ENCODE measurements at regions not wholly inside any gene's neighbourhood (a gene's known extent, or its start where the extent isn't known, plus 50 kb on each side); places are given as distances from the start of the nearest gene placed in this dataset.

- no peak overlapping the region for H3K4me3 ChIP-seq (ENCODE audit: insufficient read depth, low read depth, low read length)
- WGBS, 2 experiments: 63 to 100% methylated on average over 1 of the region's 1 CpG
- H3K27ac ChIP-seq (ENCODE audit: insufficient read depth, low read depth, low read length, poor library complexity, severe bottlenecking): no peak overlapping the region
- H3K36me3 ChIP-seq (ENCODE audit: control insufficient read depth, insufficient read depth, low read length): no peaks in the 10 kb centered on the region
- no peaks in the 10 kb centered on the region for H3K27me3 ChIP-seq (ENCODE audit: control insufficient read depth, insufficient read depth, low read length, poor library complexity, severe bottlenecking)
- no peaks in the 10 kb centered on the region for H3K9me3 ChIP-seq (ENCODE audit: control insufficient read depth, low read length)
- H3K4me1 ChIP-seq (ENCODE audit: control insufficient read depth, insufficient read depth, low read length): peaks cover 5% of the 10 kb centered on the region
Measured at GRCh38 chr1:80706526-80706925, 1094.2 kb upstream of the ADGRL2 start.

GRCh38 chr1:80678438-80678837 lies 1122.3 kb upstream of the ADGRL2 start:
- no peaks in the 10 kb centered on the region for H3K9me3 ChIP-seq (ENCODE audit: control insufficient read depth, low read length)
- peaks cover 14% of the 10 kb centered on the region for H3K4me1 ChIP-seq (ENCODE audit: control insufficient read depth, insufficient read depth, low read length)
- H3K27ac ChIP-seq (ENCODE audit: insufficient read depth, low read depth, low read length, poor library complexity, severe bottlenecking): no peak overlapping the region
- no peaks in the 10 kb centered on the region for H3K36me3 ChIP-seq (ENCODE audit: control insufficient read depth, insufficient read depth, low read length)
- 94% methylated on average over 5 of the region's 5 CpGs for WGBS, 2 experiments
- H3K27me3 ChIP-seq (ENCODE audit: control insufficient read depth, insufficient read depth, low read length, poor library complexity, severe bottlenecking): no peaks in the 10 kb centered on the region
- no peak overlapping the region for H3K4me3 ChIP-seq (ENCODE audit: insufficient read depth, low read depth, low read length)

GRCh38 chr1:80675454-80675853 lies 1125.3 kb upstream of the ADGRL2 start:
- Histone ChIP-seq H3K9me3 (ENCODE audit: control insufficient read depth, low read length) (no peaks in the 10 kb centered on the region), H3K27ac (ENCODE audit: insufficient read depth, low read depth, low read length, poor library complexity, severe bottlenecking) (no peak overlapping the region), H3K4me3 (ENCODE audit: insufficient read depth, low read depth, low read length) (no peak overlapping the region), H3K27me3 (ENCODE audit: control insufficient read depth, insufficient read depth, low read length, poor library complexity, severe bottlenecking) (no peaks in the 10 kb centered on the region), H3K4me1 (ENCODE audit: control insufficient read depth, insufficient read depth, low read length) (peaks cover 14% of the 10 kb centered on the region), H3K36me3 (ENCODE audit: control insufficient read depth, insufficient read depth, low read length) (no peaks in the 10 kb centered on the region)
- WGBS, 2 experiments: 88 to 90% methylated on average over 3 of the region's 3 CpGs

- no peak overlapping the region for H3K4me3 ChIP-seq (ENCODE audit: insufficient read depth, low read depth, low read length)
Measured at GRCh38 chr1:80673935-80674597, 1126.7 kb upstream of the ADGRL2 start.

GRCh38 chr1:80668372-80668771 lies 1132.4 kb upstream of the ADGRL2 start:
- Histone ChIP-seq H3K36me3 (ENCODE audit: control insufficient read depth, insufficient read depth, low read length) (no peaks in the 10 kb centered on the region), H3K4me3 (ENCODE audit: insufficient read depth, low read depth, low read length) (no peak overlapping the region), H3K27me3 (ENCODE audit: control insufficient read depth, insufficient read depth, low read length, poor library complexity, severe bottlenecking) (no peaks in the 10 kb centered on the region), H3K4me1 (ENCODE audit: control insufficient read depth, insufficient read depth, low read length) (no peaks in the 10 kb centered on the region), H3K9me3 (ENCODE audit: control insufficient read depth, low read length) (no peaks in the 10 kb centered on the region), H3K27ac (ENCODE audit: insufficient read depth, low read depth, low read length, poor library complexity, severe bottlenecking) (no peak overlapping the region)
- 90 to 94% methylated on average over 1 of the region's 1 CpG for WGBS, 2 experiments

More at GRCh38 chr1:80673935-80674597, 1126.7 kb upstream of the ADGRL2 start:
- Histone ChIP-seq H3K27ac (ENCODE audit: insufficient read depth, low read depth, low read length, poor library complexity, severe bottlenecking) (peak overlapping the region; percentile 20), H3K27me3 (ENCODE audit: control insufficient read depth, insufficient read depth, low read length, poor library complexity, severe bottlenecking) (no peaks in the 10 kb centered on the region), H3K9me3 (ENCODE audit: control insufficient read depth, low read length) (no peaks in the 10 kb centered on the region), H3K4me1 (ENCODE audit: control insufficient read depth, insufficient read depth, low read length) (peaks cover 14% of the 10 kb centered on the region), H3K36me3 (ENCODE audit: control insufficient read depth, insufficient read depth, low read length) (no peaks in the 10 kb centered on the region)
- 50 to 76% methylated on average over 1 to 3 of the region's 3 CpGs for WGBS, 2 experiments

- no peaks in the 10 kb centered on the region for H3K27me3 ChIP-seq (ENCODE audit: control insufficient read depth, insufficient read depth, low read length, poor library complexity, severe bottlenecking)
- no peaks in the 10 kb centered on the region for H3K9me3 ChIP-seq (ENCODE audit: control insufficient read depth, low read length)
- no peak overlapping the region for H3K27ac ChIP-seq (ENCODE audit: insufficient read depth, low read depth, low read length, poor library complexity, severe bottlenecking)
- H3K4me1 ChIP-seq (ENCODE audit: control insufficient read depth, insufficient read depth, low read length): no peaks in the 10 kb centered on the region
- H3K4me3 ChIP-seq (ENCODE audit: insufficient read depth, low read depth, low read length): no peak overlapping the region
- no peaks in the 10 kb centered on the region for H3K36me3 ChIP-seq (ENCODE audit: control insufficient read depth, insufficient read depth, low read length)
Measured at GRCh38 chr1:80666073-80666472, 1134.7 kb upstream of the ADGRL2 start.

DNA sequence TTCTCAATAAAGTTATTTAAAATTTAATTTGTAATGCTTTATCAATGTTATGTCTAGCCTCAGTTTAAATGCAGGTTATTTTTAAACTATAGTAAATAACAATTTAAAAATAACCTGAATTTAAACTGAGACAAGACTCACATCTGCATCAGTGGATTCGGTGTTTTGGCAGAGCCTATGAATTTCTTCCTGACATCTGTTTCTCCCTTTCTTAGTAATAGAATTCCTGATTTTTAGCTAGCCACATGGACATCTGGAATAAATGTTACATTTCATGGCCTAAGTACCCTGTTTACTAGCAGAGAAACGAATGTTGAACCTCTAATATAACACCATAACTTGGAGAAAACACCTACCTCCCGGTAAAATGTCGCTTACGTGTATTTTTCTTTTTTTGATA lies 1141.6 kb upstream of the ADGRL2 start:
- Histone ChIP-seq H3K4me1 (ENCODE audit: control insufficient read depth, insufficient read depth, low read length) (peaks cover 22% of the 10 kb centered on the region), H3K36me3 (ENCODE audit: control insufficient read depth, insufficient read depth, low read length) (no peaks in the 10 kb centered on the region), H3K4me3 (ENCODE audit: insufficient read depth, low read depth, low read length) (no peak overlapping the region), H3K27me3 (ENCODE audit: control insufficient read depth, insufficient read depth, low read length, poor library complexity, severe bottlenecking) (no peaks in the 10 kb centered on the region), H3K9me3 (ENCODE audit: control insufficient read depth, low read length) (no peaks in the 10 kb centered on the region), H3K27ac (ENCODE audit: insufficient read depth, low read depth, low read length, poor library complexity, severe bottlenecking) (no peak overlapping the region)
- WGBS, 2 experiments: 95 to 100% methylated on average over 2 of the region's 5 CpGs

DNA sequence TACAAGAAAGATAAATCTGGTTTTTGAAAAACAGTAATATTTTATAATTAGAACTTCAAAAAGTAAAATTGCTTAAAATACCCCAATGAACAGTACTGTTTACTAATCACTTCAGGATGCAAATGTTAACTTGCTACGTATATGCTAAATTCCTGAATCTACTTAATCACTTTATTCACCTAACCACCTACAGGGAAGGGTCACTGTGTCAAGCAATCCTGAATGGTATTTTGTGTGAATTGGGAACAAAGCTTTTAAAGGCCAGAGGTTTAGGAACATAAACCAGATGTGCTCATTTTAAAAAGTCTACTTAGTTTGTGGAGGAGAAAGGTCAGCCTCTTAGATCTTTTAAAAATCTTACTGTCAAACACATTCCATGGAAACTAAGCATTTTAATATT lies 1143.0 kb upstream of the ADGRL2 start:
- no peaks in the 10 kb centered on the region for H3K36me3 ChIP-seq (ENCODE audit: control insufficient read depth, insufficient read depth, low read length)

DNA sequence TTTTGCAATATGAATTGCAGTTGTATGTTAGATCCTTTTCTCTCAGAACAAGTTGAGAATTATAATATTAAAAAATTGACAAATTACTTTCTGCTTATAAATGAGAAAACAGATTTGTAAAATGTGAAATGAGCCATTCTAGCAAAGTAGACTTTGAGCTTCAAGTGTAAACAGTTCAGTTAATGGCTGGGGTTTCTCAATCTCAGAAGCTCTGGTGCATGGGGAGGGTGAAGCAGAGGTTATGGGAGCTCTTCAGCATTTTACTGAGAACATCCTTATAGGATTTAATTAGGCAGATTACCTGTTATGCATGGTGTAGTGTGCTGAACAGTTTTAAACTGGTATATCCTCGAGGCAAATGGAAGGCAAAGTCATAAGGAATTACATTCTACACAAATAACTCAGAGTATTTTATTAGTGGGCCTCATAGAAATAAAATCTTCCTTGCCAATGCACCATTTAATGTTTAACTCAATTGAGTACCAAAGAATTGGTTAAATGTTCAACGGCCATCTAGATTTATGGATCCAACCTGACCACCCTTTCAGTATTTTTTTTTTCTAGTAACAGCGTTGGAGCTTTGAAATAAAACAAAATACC lies 1143.6 kb upstream of the ADGRL2 start:
- Histone ChIP-seq H3K4me1 (ENCODE audit: control insufficient read depth, insufficient read depth, low read length) (peaks cover 22% of the 10 kb centered on the region), H3K27ac (ENCODE audit: insufficient read depth, low read depth, low read length, poor library complexity, severe bottlenecking) (peak overlapping the region; percentile 45), H3K9me3 (ENCODE audit: control insufficient read depth, low read length) (no peaks in the 10 kb centered on the region), H3K27me3 (ENCODE audit: control insufficient read depth, insufficient read depth, low read length, poor library complexity, severe bottlenecking) (no peaks in the 10 kb centered on the region), H3K36me3 (ENCODE audit: control insufficient read depth, insufficient read depth, low read length) (no peaks in the 10 kb centered on the region), H3K4me3 (ENCODE audit: insufficient read depth, low read depth, low read length) (no peak overlapping the region)
- WGBS, 2 experiments: 83 to 88% methylated on average over 1 to 3 of the region's 3 CpGs

More for the DNA sequence above, 1143.0 kb upstream of the ADGRL2 start:
- no peak overlapping the region for H3K4me3 ChIP-seq (ENCODE audit: insufficient read depth, low read depth, low read length)
- no peaks in the 10 kb centered on the region for H3K9me3 ChIP-seq (ENCODE audit: control insufficient read depth, low read length)
- peaks cover 22% of the 10 kb centered on the region for H3K4me1 ChIP-seq (ENCODE audit: control insufficient read depth, insufficient read depth, low read length)
- no peaks in the 10 kb centered on the region for H3K27me3 ChIP-seq (ENCODE audit: control insufficient read depth, insufficient read depth, low read length, poor library complexity, severe bottlenecking)
- peak overlapping the region; percentile 81 for H3K27ac ChIP-seq (ENCODE audit: insufficient read depth, low read depth, low read length, poor library complexity, severe bottlenecking)
- 0% methylated on average over 1 of the region's 1 CpG for WGBS, 2 experiments

GRCh38 chr1:80656641-80657040 lies 1144.1 kb upstream of the ADGRL2 start:
- 90% methylated on average over 2 to 3 of the region's 3 CpGs for WGBS, 2 experiments
- Histone ChIP-seq H3K4me1 (ENCODE audit: control insufficient read depth, insufficient read depth, low read length) (peaks cover 22% of the 10 kb centered on the region), H3K36me3 (ENCODE audit: control insufficient read depth, insufficient read depth, low read length) (no peaks in the 10 kb centered on the region), H3K4me3 (ENCODE audit: insufficient read depth, low read depth, low read length) (no peak overlapping the region), H3K9me3 (ENCODE audit: control insufficient read depth, low read length) (no peaks in the 10 kb centered on the region), H3K27ac (ENCODE audit: insufficient read depth, low read depth, low read length, poor library complexity, severe bottlenecking) (no peak overlapping the region), H3K27me3 (ENCODE audit: control insufficient read depth, insufficient read depth, low read length, poor library complexity, severe bottlenecking) (no peaks in the 10 kb centered on the region)
